ENCODE measurements at regions not wholly inside any gene's neighbourhood (a gene's known extent, or its start where the extent isn't known, plus 50 kb on each side); places are given as distances from the start of the nearest gene placed in this dataset.

GRCh38 chr3:144067059-144067458, 95.4 kb downstream of the DIPK2A start:
- Histone ChIP-seq H3K9ac (ENCODE audit: low read length) (no peak overlapping the region), H4K20me1 (ENCODE audit: insufficient read depth, low read length) (no peaks in the 10 kb centered on the region), H3K27me3 (ENCODE audit: insufficient read depth, low read length) (no peaks in the 10 kb centered on the region), H3K9me3 (ENCODE audit: low read length) (peaks cover 4% of the 10 kb centered on the region; the same call in 1 of the 2 replicates), H3K36me3 (ENCODE audit: insufficient read depth, low read length) (no peaks in the 10 kb centered on the region), H3K4me1 (ENCODE audit: insufficient read depth, low read length, severe bottlenecking) (no peaks in the 10 kb centered on the region), H2AFZ (ENCODE audit: low read length) (no peak overlapping the region), H3K9me2 (ENCODE audit: low read depth, low read length) (no peaks in the 10 kb centered on the region), H3K4me2 (ENCODE audit: low read length) (no peak overlapping the region), H3F3A (ENCODE audit: insufficient read depth, low read length) (no peaks in the 10 kb centered on the region), H3K4me3 (ENCODE audit: low read depth, low read length, poor library complexity, severe bottlenecking) (no peak overlapping the region), H3K79me2 (ENCODE audit: insufficient read depth, low read length) (no peaks in the 10 kb centered on the region), H3K27ac (ENCODE audit: low read depth, low read length, poor library complexity, severe bottlenecking) (no peak overlapping the region)
- TF ChIP-seq CTCF (IDR thresholded peaks at IDR 0.05; ENCODE audit: low read length) (no peak), EZH2 (IDR thresholded peaks at IDR 0.05; ENCODE audit: borderline replicate concordance, low read length) (no peak)

DNA sequence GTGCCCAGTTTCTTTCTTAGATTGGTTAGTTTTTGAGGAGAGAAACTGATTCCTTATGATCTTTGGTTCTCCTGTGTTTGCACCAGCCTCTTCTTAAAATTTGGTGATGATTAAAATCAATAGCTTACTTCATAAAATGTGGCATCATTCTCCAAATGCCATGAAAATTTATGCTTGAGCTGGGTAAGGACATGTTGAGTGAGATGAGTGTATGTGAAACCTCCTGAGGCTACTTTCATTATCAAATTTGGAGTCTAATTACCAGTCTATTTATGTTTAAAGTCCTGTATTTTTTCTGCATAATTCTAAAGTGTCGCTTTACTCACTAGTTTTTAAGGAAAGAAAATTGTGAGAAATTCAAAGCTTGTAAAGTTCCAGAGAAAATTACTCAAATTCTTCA, 102.1 kb downstream of the DIPK2A start:
- H3K27me3 ChIP-seq (ENCODE audit: insufficient read depth, low read length), result no peaks in the 10 kb centered on the region
- peaks cover 4% of the 10 kb centered on the region; the same call in 1 of the 2 replicates for H3K9me3 ChIP-seq (ENCODE audit: low read length)
- no peaks in the 10 kb centered on the region for H3F3A ChIP-seq (ENCODE audit: insufficient read depth, low read length)
- H3K9ac ChIP-seq (ENCODE audit: low read length), result no peak overlapping the region
- TF ChIP-seq CTCF (IDR thresholded peaks at IDR 0.05; ENCODE audit: low read length) (no peak), EZH2 (IDR thresholded peaks at IDR 0.05; ENCODE audit: borderline replicate concordance, low read length) (no peak)
- H3K36me3 ChIP-seq (ENCODE audit: insufficient read depth, low read length), result no peaks in the 10 kb centered on the region
- H4K20me1 ChIP-seq (ENCODE audit: insufficient read depth, low read length), result no peaks in the 10 kb centered on the region
- no peak overlapping the region for H2AFZ ChIP-seq (ENCODE audit: low read length)
- H3K9me2 ChIP-seq (ENCODE audit: low read depth, low read length), result no peaks in the 10 kb centered on the region
- H3K27ac ChIP-seq (ENCODE audit: low read depth, low read length, poor library complexity, severe bottlenecking), result no peak overlapping the region
- no peak overlapping the region for H3K4me3 ChIP-seq (ENCODE audit: low read depth, low read length, poor library complexity, severe bottlenecking)
- H3K4me2 ChIP-seq (ENCODE audit: low read length), result no peak overlapping the region
- H3K79me2 ChIP-seq (ENCODE audit: insufficient read depth, low read length), result no peaks in the 10 kb centered on the region
- H3K4me1 ChIP-seq (ENCODE audit: insufficient read depth, low read length, severe bottlenecking), result no peaks in the 10 kb centered on the region

- no peaks in the 10 kb centered on the region for H3K9me2 ChIP-seq (ENCODE audit: low read depth, low read length)
Observed at GRCh38 chr3:144079634-144080033, 108.0 kb downstream of the DIPK2A start.

More at GRCh38 chr3:144079634-144080033, 108.0 kb downstream of the DIPK2A start:
- TF ChIP-seq EZH2 (IDR thresholded peaks at IDR 0.05; ENCODE audit: borderline replicate concordance, low read length) (no peak), CTCF (IDR thresholded peaks at IDR 0.05; ENCODE audit: low read length) (no peak)
- H3K4me3 ChIP-seq (ENCODE audit: low read depth, low read length, poor library complexity, severe bottlenecking), result no peak overlapping the region
- no peak overlapping the region for H3K9ac ChIP-seq (ENCODE audit: low read length)
- no peak overlapping the region for H2AFZ ChIP-seq (ENCODE audit: low read length)
- no peak overlapping the region for H3K4me2 ChIP-seq (ENCODE audit: low read length)
- no peaks in the 10 kb centered on the region for H3K36me3 ChIP-seq (ENCODE audit: insufficient read depth, low read length)
- no peaks in the 10 kb centered on the region for H3K27me3 ChIP-seq (ENCODE audit: insufficient read depth, low read length)
- no peaks in the 10 kb centered on the region for H3K4me1 ChIP-seq (ENCODE audit: insufficient read depth, low read length, severe bottlenecking)
- no peak overlapping the region for H3K27ac ChIP-seq (ENCODE audit: low read depth, low read length, poor library complexity, severe bottlenecking)
- H3K79me2 ChIP-seq (ENCODE audit: insufficient read depth, low read length), result no peaks in the 10 kb centered on the region
- H3K9me3 ChIP-seq (ENCODE audit: low read length), result no peaks in the 10 kb centered on the region
- no peaks in the 10 kb centered on the region for H4K20me1 ChIP-seq (ENCODE audit: insufficient read depth, low read length)
- H3F3A ChIP-seq (ENCODE audit: insufficient read depth, low read length), result no peaks in the 10 kb centered on the region
